ENCODE measurements at regions not wholly inside any gene's neighbourhood (a gene's known extent, or its start where the extent isn't known, plus 50 kb on each side); places are given as distances from the start of the nearest gene placed in this dataset.

GRCh38 chr7:69476416-69476815, 121.9 kb upstream of the AUTS2 start:
- no peak for TF ChIP-seq CTCF (conservative IDR thresholded peaks at IDR 0.05; ENCODE audit: low read depth, low read length)
- no peak for DNase-seq (ENCODE audit: low read depth)
- H3K4me3 ChIP-seq (ENCODE audit: low read depth, low read length), result no peak overlapping the region

DNA sequence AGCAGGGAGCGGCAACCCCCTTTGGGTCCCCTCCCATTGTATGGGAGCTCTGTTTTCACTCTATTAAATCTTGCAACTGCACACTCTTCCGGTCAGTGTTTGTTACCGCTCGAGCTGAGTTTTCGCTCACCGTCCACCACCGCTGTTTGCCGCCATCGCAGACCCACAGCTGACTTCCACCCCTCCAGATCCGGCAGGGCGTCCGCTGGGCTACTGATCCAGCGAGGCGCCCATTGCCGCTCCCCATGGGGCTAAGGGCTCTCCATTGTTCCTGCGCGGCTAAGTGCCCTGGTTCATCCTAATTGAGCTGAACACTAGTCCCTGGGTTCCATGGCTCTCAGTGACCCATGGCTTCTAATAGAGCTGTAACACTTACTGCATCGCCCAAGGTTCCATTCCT, 115.6 kb upstream of the AUTS2 start:
- DNase-seq (ENCODE audit: low read depth), result no peak
- no peak for TF ChIP-seq CTCF (conservative IDR thresholded peaks at IDR 0.05; ENCODE audit: low read depth, low read length)
- H3K4me3 ChIP-seq (ENCODE audit: low read depth, low read length), result no peak overlapping the region

DNA sequence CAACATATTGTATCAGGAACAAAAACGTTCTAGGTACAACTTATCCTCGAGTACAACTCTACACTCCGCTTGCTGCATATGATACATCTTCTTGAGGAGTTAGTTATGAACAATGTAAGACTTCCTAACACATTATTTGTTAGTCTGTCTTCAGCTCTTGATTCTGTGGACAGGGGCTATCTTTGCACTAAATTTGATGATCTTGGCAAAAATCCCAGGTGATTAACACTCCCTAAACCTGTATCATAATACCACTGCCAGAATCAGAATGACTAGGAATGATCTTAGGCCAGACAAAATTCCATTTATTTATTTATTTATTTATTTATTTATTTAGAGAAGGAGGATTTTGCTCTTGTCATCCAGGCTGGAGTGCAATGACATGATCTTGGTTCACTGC, 108.7 kb upstream of the AUTS2 start:
- no peak for DNase-seq (ENCODE audit: low read depth)
- TF ChIP-seq CTCF (conservative IDR thresholded peaks at IDR 0.05; ENCODE audit: low read depth, low read length), result no peak
- no peak overlapping the region for H3K4me3 ChIP-seq (ENCODE audit: low read depth, low read length)

DNA sequence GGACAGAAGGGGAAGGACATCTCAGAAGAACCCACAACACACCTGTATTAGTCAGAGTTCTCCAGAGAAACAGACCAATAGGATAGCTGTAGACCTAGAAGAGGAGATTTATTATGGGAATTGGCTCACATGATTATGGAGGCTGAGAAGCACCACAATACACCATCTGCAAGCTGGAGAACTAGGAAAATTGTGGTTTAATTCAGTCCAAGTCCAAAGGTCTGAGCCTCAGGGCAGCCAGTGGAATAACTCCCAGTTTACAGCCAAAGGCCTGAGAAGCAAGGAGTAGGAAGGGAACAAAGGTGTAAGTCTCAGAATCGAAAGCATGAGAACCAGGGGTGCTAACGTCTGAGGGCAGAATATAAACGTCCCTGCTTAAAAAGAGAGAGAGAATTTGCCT, 99.6 kb upstream of the AUTS2 start:
- no peak for DNase-seq (ENCODE audit: low read depth)
- no peak overlapping the region for H3K4me3 ChIP-seq (ENCODE audit: low read depth, low read length)
- no peak for TF ChIP-seq CTCF (conservative IDR thresholded peaks at IDR 0.05; ENCODE audit: low read depth, low read length)

GRCh38 chr7:69502358-69502757, 95.9 kb upstream of the AUTS2 start:
- no peak overlapping the region for H3K4me3 ChIP-seq (ENCODE audit: low read depth, low read length)
- no peak for TF ChIP-seq CTCF (conservative IDR thresholded peaks at IDR 0.05; ENCODE audit: low read depth, low read length)
- no peak for DNase-seq (ENCODE audit: low read depth)

DNA sequence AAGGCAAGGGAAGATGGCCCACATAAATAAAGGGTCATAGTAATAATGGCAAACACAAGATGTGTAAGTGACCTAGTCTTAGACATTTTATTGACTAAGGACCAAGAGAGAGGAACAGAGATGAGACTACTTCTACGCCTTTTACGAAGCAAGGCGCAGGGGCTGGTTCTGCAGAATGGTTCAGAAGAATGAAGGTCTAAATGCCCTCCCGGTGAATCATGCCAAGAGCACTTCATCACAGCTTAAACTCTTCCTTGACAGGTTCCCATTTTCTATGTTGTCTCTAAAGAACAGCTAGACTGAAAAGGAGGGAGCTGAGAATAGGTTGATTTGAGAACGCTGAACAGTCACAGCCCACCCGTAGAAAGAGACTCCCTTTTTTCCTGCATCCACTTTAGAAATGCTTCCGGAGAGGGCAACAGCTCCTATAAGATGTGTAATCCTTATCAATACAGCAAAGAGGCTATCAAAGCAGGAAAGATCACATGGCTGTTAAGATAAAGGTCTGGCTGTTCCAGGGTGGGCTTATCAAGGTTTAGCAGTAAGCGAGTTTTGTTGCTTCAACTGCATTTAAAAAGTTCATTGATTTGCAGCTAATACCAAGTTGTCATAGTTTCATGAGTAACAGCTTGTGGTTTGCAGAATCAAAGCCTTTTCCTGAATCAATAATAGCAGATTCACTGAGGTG, 93.4 kb upstream of the AUTS2 start:
- DNase-seq (ENCODE audit: low read depth), result no peak
- no peak for TF ChIP-seq CTCF (conservative IDR thresholded peaks at IDR 0.05; ENCODE audit: low read depth, low read length)
- no peak overlapping the region for H3K4me3 ChIP-seq (ENCODE audit: low read depth, low read length)

- H3K4me3 ChIP-seq (ENCODE audit: low read depth, low read length), result no peak overlapping the region
- TF ChIP-seq CTCF (conservative IDR thresholded peaks at IDR 0.05; ENCODE audit: low read depth, low read length), result no peak
- DNase-seq (ENCODE audit: low read depth), result no peak
Measured at GRCh38 chr7:69508736-69509135, 89.5 kb upstream of the AUTS2 start.

All from epithelial cell of proximal tubule (primary cell).